Suprapubic skin (tissue), 4 donors: ENCODE measurements at regions not wholly inside any gene's neighbourhood (a gene's known extent, or its start where the extent isn't known, plus 50 kb on each side); places are given as distances from the start of the nearest gene placed in this dataset.
"Not testable (repeated sequence)": the region's sequence is repeated elsewhere in the genome, so short reads cannot be mapped to it uniquely, and the experiment has no call there.

Source experiments
- DNase-seq, 2 donors: peaks; one replicate each; pipeline ENCODE4 v3.0.0-alpha.2; 2019; ENCODE audit warnings: low spot score in 2 of 2
- H3K27ac ChIP-seq: fragments of 200-600 bp; sonication (generic); one replicate; pipeline ENCODE4 v1.5.1; 2019
- H3K27me3 ChIP-seq: fragments of 200-600 bp; sonication (generic); one replicate; pipeline ENCODE4 v1.5.1; 2019
- H3K36me3 ChIP-seq: fragments of 200-600 bp; sonication (generic); one replicate; pipeline ENCODE4 v1.5.1; 2019
- H3K4me1 ChIP-seq: fragments of 200-600 bp; sonication (generic); one replicate; pipeline ENCODE4 v1.5.1; 2019
- H3K4me3 ChIP-seq: fragments of 200-600 bp; sonication (generic); one replicate; pipeline ENCODE4 v1.5.1; 2019; ENCODE audit warnings: mild to moderate bottlenecking
- H3K9me3 ChIP-seq: fragments of 200-600 bp; sonication (generic); one replicate; pipeline ENCODE4 v1.5.1; 2019
- CTCF ChIP-seq, 2 donors: fragments of 200-600 bp in 1 of 2; fragments of 450-650 bp in 1 of 2; sonication (generic) in 1 of 2; IDR thresholded peaks; one replicate each; pipeline ENCODE4 v1.5.1; 2016 to 2019; ENCODE audit warnings: antibody characterized with exemption in 2 of 2, mild to moderate bottlenecking in 1 of 2, moderate library complexity in 1 of 2
- EP300 ChIP-seq: sonication (generic); formaldehyde crosslinking; IDR thresholded peaks from one replicate; pipeline ENCODE4 v1.6.1; 2017; ENCODE audit warnings: antibody characterized with exemption
- POLR2A ChIP-seq, 2 donors: fragments of 450-650 bp; IDR thresholded peaks; one replicate each; pipeline ENCODE4 v1.6.1; 2017; ENCODE audit warnings: antibody characterized with exemption in 2 of 2, mild to moderate bottlenecking in 2 of 2, moderate library complexity in 2 of 2
- POLR2AphosphoS5 ChIP-seq, 3 donors: sonication (generic); formaldehyde crosslinking; IDR thresholded peaks; one replicate each; pipeline ENCODE4 v1.6.1; 2017; ENCODE audit warnings: antibody characterized with exemption in 3 of 3
- WGBS: methylation state at CpG from one replicate; pipeline ENCODE4 v1.1.5; 2018; 5-methylcytosine and 5-hydroxymethylcytosine counted together

GRCh38 chr16:10265770-10266615 is 83.8 kb upstream of the GRIN2A start:
- no peaks in the 10 kb centered on the region for H3K9me3 ChIP-seq
- no peaks in the 10 kb centered on the region for H3K27me3 ChIP-seq
- TF ChIP-seq EP300 (no peak), CTCF (IDR thresholded peaks at IDR 0.05) (no peak), POLR2AphosphoS5 (IDR thresholded peaks at IDR 0.05) (no peak), POLR2A (IDR thresholded peaks at IDR 0.05) (no peak)
- H3K36me3 ChIP-seq: no peaks in the 10 kb centered on the region
- H3K4me1 ChIP-seq: no peaks in the 10 kb centered on the region
- 77% methylated on average over 11 of the region's 11 CpGs for WGBS
- no peak overlapping the region for H3K4me3 ChIP-seq
- no peak overlapping the region for H3K27ac ChIP-seq
- peak; percentile 3 to 20 for DNase-seq

- TF ChIP-seq CTCF (IDR thresholded peaks at IDR 0.05) (no peak), EP300 (no peak), POLR2A (IDR thresholded peaks at IDR 0.05) (no peak), POLR2AphosphoS5 (IDR thresholded peaks at IDR 0.05) (no peak)
- no peak for DNase-seq
- whole genome bisulfite sequencing: 82% methylated on average over 5 of the region's 5 CpGs
These were observed 84.6 kb upstream of the GRIN2A start for GRCh38 chr16:10266809-10267208.

GRCh38 chr16:10269632-10270031 is 87.4 kb upstream of the GRIN2A start:
- Histone ChIP-seq H3K27me3 (no peaks in the 10 kb centered on the region), H3K27ac (no peak overlapping the region), H3K4me1 (no peaks in the 10 kb centered on the region), H3K9me3 (no peaks in the 10 kb centered on the region), H3K4me3 (no peak overlapping the region), H3K36me3 (no peaks in the 10 kb centered on the region)
- no peak for TF ChIP-seq POLR2AphosphoS5 (IDR thresholded peaks at IDR 0.05)
- TF ChIP-seq POLR2A (IDR thresholded peaks at IDR 0.05): no peak
- TF ChIP-seq CTCF (IDR thresholded peaks at IDR 0.05): no peak
- no peak for TF ChIP-seq EP300
- WGBS: 96% methylated on average over 1 of the region's 1 CpG
- DNase-seq: no peak

More at GRCh38 chr16:10266809-10267208, 84.6 kb upstream of the GRIN2A start:
- no peak overlapping the region for H3K27ac ChIP-seq
- no peaks in the 10 kb centered on the region for H3K9me3 ChIP-seq
- no peaks in the 10 kb centered on the region for H3K36me3 ChIP-seq
- no peaks in the 10 kb centered on the region for H3K4me1 ChIP-seq
- H3K4me3 ChIP-seq: no peak overlapping the region
- H3K27me3 ChIP-seq: no peaks in the 10 kb centered on the region

- not testable (repeated sequence) for H3K27me3 ChIP-seq, DNase-seq, H3K4me3 ChIP-seq, H3K4me1 ChIP-seq, H3K27ac ChIP-seq, H3K36me3 ChIP-seq, H3K9me3 ChIP-seq
- WGBS: 86% methylated on average over 6 of the region's 6 CpGs
These were observed 90.1 kb upstream of the GRIN2A start for GRCh38 chr16:10272250-10272854.

DNA sequence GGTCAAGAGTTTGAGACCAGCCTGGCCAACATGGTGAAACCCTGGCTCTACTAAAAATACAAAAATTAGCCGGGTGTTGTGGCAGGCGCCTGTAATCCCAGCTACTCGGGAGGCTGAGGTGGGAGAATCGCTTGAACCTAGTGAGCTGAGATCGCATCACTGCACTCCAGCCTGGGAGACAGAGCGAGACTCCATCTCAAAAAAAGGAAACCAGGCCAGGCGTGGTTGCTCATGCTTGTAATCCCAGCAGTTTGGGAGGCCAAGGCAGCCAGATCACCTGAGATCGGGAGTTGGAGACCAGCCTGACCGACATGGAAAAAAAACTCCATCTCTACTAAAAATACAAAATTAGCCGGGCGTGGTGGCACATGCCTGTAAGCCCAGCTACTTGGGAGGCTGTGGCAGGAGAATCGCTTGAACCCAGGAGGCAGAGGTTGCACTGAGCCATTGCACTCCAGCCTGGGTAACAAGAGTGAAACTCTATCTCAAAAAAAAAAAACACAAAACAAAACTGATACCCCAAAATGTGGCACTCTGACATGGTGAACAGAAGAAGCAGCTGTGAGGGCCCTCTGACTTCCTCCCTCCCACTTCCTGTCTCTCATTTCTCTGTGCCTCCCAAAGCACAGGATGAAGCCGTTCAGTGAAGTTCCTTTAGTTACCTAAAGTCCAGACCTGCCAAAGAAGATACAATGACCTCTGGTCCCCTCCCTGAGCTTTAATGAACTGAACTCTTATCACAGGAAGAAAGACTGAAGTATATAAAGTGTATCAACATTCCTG is 93.2 kb upstream of the GRIN2A start:
- DNase-seq, H3K4me1 ChIP-seq, H3K27ac ChIP-seq, H3K4me3 ChIP-seq, H3K9me3 ChIP-seq, H3K36me3 ChIP-seq, H3K27me3 ChIP-seq: not testable (repeated sequence)
- WGBS: 87% methylated on average over 13 of the region's 13 CpGs

GRCh38 chr16:10277597-10277996 is 95.4 kb upstream of the GRIN2A start:
- TF ChIP-seq EP300 (no peak), CTCF (IDR thresholded peaks at IDR 0.05) (no peak), POLR2AphosphoS5 (IDR thresholded peaks at IDR 0.05) (no peak), POLR2A (IDR thresholded peaks at IDR 0.05) (no peak)
- no peaks in the 10 kb centered on the region for H3K36me3 ChIP-seq

More at GRCh38 chr16:10277597-10277996, 95.4 kb upstream of the GRIN2A start:
- H3K27ac ChIP-seq: no peak overlapping the region
- no peak overlapping the region for H3K4me3 ChIP-seq
- no peaks in the 10 kb centered on the region for H3K9me3 ChIP-seq
- WGBS: 86% methylated on average over 18 of the region's 18 CpGs
- no peak for DNase-seq
- no peaks in the 10 kb centered on the region for H3K4me1 ChIP-seq
- H3K27me3 ChIP-seq: no peaks in the 10 kb centered on the region
